Type B pancreatic cell (in vitro differentiated cells): ENCODE measurements at regions not wholly inside any gene's neighbourhood (a gene's known extent, or its start where the extent isn't known, plus 50 kb on each side); places are given as distances from the start of the nearest gene placed in this dataset.

ENCODE experiments used
- DNase-seq: peaks from one replicate; pipeline ENCODE4 v3.0.0; 2021; ENCODE audit warnings: mixed read lengths; ENCODE audit not compliant: unreplicated experiment; ENCODE audit errors: extremely low spot score
- H3K27ac Mint-ChIP-seq: 2 replicates; pipeline ENCODE4 v1.8.0; 2021; ENCODE audit warnings: mild to moderate bottlenecking, mixed read lengths
- H3K27me3 Mint-ChIP-seq: 2 replicates; pipeline ENCODE4 v1.8.0; 2021; ENCODE audit warnings: mixed read lengths
- H3K36me3 Mint-ChIP-seq: 2 replicates; pipeline ENCODE4 v1.8.0; 2021; ENCODE audit warnings: mixed read lengths
- H3K4me1 Mint-ChIP-seq: one replicate; pipeline ENCODE4 v1.8.0; 2021; ENCODE audit warnings: mixed read lengths; ENCODE audit not compliant: unreplicated experiment
- H3K4me3 Mint-ChIP-seq: 2 replicates; pipeline ENCODE4 v1.8.0; 2021; ENCODE audit warnings: mild to moderate bottlenecking, mixed read lengths
- H3K9me3 Mint-ChIP-seq: 2 replicates; pipeline ENCODE4 v1.8.0; 2021; ENCODE audit warnings: mixed read lengths
- TF ChIP-seq, protein P1 (sequence below): fragments of 200-600 bp; sonication (generic); conservative IDR thresholded peaks from 2 replicates; pipeline ENCODE4 v1.5.0; 2021; ENCODE audit warnings: antibody characterized with exemption, mild to moderate bottlenecking

DNA sequence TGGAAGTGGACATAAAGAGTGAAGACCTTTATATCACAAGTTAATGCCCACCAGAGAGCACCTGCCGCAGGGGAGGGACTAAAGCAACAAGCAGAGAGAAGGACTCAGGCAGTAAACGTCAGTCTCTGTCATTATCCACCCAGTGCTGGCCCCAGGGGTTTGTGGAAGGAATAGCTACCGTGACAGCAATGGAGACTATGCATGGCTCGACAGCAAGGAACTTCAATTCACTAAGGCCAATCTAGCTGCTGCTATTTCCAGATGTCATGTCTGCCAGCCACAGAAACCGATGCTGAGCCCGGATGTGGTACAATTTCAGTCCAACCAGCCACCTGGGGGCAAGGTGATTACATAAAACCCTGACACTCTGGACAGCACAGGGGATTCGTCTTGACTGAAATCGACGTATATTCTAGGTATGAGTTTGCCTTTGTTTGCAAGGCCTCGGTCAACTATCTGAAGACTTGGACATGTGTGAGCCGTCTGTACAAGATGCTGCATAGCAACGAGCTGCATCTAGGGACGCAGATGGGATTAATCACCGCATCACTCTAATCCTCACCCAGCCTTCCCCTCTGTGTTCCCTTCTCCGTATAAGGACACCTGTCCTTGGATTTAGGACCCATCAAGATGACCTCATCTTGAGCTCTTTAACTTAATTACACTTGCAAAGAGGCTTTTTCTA lies 154.1 kb upstream of the SH3BP4 start:
- Mint-ChIP-seq H3K4me3 (no peak overlapping the region), H3K9me3 (no peaks in the 10 kb centered on the region), H3K27me3 (peaks cover 4% of the 10 kb centered on the region), H3K4me1 (peaks cover 43% of the 10 kb centered on the region), H3K27ac (no peak overlapping the region), H3K36me3 (no peaks in the 10 kb centered on the region)
- TF ChIP-seq, protein P1, sequence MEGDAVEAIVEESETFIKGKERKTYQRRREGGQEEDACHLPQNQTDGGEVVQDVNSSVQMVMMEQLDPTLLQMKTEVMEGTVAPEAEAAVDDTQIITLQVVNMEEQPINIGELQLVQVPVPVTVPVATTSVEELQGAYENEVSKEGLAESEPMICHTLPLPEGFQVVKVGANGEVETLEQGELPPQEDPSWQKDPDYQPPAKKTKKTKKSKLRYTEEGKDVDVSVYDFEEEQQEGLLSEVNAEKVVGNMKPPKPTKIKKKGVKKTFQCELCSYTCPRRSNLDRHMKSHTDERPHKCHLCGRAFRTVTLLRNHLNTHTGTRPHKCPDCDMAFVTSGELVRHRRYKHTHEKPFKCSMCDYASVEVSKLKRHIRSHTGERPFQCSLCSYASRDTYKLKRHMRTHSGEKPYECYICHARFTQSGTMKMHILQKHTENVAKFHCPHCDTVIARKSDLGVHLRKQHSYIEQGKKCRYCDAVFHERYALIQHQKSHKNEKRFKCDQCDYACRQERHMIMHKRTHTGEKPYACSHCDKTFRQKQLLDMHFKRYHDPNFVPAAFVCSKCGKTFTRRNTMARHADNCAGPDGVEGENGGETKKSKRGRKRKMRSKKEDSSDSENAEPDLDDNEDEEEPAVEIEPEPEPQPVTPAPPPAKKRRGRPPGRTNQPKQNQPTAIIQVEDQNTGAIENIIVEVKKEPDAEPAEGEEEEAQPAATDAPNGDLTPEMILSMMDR = no peak
- no peak for DNase-seq

DNA sequence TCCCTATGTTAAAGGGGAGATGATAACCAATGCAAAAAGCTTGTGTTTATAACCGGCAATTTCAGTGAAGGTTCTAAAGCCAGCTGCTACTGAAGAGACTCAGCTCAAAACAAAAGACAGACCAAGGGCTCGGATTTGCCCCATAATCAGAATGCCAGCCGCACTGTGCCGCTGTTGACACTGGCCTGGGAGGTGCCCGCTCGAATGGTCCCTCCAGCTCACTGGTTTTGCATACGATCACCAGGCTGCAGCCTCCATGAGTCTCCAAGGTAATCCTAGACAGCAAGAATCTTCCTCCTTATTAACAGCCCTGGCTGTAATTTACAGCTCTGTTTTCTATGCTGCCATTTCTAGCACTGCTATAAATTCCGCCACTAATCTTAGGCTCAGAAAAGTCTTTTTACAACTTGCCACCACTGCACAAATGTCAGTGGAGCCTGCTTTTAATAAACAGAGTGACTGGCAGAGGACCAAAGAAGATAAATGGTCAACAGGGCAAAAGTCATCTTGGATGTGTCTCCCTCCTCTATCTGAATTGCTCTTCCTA lies 155.7 kb upstream of the SH3BP4 start:
- Mint-ChIP-seq H3K4me3 (no peak overlapping the region), H3K9me3 (no peaks in the 10 kb centered on the region)

DNA sequence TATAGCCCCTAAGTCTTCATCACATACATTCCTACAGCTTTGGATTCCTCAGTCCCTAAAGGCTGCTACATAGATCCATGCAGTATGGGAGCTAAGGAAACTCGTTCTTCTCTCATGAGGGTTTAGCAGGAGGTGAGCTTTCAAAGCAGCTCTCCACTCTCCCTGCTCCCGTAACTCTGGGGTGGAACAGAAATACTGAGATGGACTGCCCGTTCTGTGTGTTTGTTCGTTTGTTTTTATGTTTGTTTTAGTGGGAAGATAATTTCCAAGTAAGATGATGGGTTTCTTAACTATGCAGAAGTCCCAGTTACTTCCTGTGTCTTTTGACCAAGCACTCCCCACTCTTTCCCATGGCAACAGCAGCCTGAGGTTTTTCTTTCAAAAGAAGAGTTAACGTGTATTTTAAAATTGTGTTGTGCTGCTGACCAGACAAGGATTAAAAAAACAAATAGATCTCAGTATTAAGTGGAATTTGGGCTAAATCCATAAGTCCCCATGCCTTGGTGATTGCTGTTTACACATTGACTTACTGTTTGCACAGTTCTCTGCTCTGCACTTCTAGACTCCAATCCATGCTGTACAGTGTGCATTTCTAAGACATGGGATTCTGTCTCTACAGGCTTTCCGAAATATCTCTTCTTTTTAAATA lies 156.4 kb upstream of the SH3BP4 start:
- Mint-ChIP-seq H3K9me3 (no peaks in the 10 kb centered on the region), H3K27me3 (peaks cover 9% of the 10 kb centered on the region), H3K4me3 (no peak overlapping the region), H3K36me3 (no peaks in the 10 kb centered on the region), H3K27ac (no peak overlapping the region), H3K4me1 (peaks cover 55% of the 10 kb centered on the region)
- DNase-seq = no peak
- TF ChIP-seq, protein P1 = no peak

More for the DNA sequence above, 155.7 kb upstream of the SH3BP4 start:
- H3K27ac Mint-ChIP-seq = no peak overlapping the region
- no peaks in the 10 kb centered on the region for H3K36me3 Mint-ChIP-seq
- TF ChIP-seq, protein P1 = no peak
- H3K4me1 Mint-ChIP-seq = peaks cover 55% of the 10 kb centered on the region
- no peak for DNase-seq
- peaks cover 4% of the 10 kb centered on the region for H3K27me3 Mint-ChIP-seq

DNA sequence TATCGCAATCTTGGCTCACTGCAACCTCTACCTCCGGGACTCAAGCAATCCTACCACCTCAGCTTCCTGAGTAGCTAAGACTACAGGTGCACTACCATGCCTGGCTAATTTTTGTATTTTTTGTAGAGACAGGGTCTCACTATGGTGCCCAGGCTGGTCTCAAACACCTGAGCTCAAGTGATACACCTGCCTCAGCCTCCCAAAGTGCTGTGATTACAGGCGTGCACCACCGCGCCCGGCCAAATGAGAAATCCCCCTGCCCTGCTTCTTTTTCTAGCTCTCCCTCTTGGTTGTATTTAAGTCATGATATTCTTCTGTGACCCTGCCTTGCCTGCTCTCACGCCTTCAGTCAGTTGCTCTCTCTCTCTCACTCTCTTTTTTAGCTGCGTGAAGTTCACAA lies 157.0 kb upstream of the SH3BP4 start:
- Mint-ChIP-seq H3K4me3 (no peak overlapping the region), H3K4me1 (peaks cover 58% of the 10 kb centered on the region), H3K9me3 (no peaks in the 10 kb centered on the region), H3K27ac (no peak overlapping the region), H3K27me3 (peaks cover 10% of the 10 kb centered on the region), H3K36me3 (no peaks in the 10 kb centered on the region)
- DNase-seq = no peak
- TF ChIP-seq, protein P1 = no peak

GRCh38 chr2:234793212-234793785 lies 158.5 kb upstream of the SH3BP4 start:
- H3K27ac Mint-ChIP-seq = no peak overlapping the region
- H3K4me1 Mint-ChIP-seq = peaks cover 63% of the 10 kb centered on the region
- H3K9me3 Mint-ChIP-seq = no peaks in the 10 kb centered on the region
- H3K27me3 Mint-ChIP-seq = peaks cover 17% of the 10 kb centered on the region
- H3K36me3 Mint-ChIP-seq = no peaks in the 10 kb centered on the region
- DNase-seq = no peak
- no peak overlapping the region for H3K4me3 Mint-ChIP-seq
- TF ChIP-seq, protein P1 = no peak
